Stimulated activated CD4-positive, alpha-beta T cell treated with anti-CD3 and anti-CD28 coated beads, Interleukin-12 subunit alpha, Interleukin-12 subunit beta, amount 100 ng/mL, for 24 hours (primary cell): ENCODE measurements at regions not wholly inside any gene's neighbourhood (a gene's known extent, or its start where the extent isn't known, plus 50 kb on each side); places are given as distances from the start of the nearest gene placed in this dataset.
A peak's percentile ranks its signal among the peaks of the same experiment; 100 is the strongest.

ENCODE experiments used
- DNase-seq, 2 experiments: peaks; one replicate each; pipeline ENCODE4 v3.0.0-alpha.2; 2020; ENCODE audit warnings: low read depth in 2 of 2

DNA sequence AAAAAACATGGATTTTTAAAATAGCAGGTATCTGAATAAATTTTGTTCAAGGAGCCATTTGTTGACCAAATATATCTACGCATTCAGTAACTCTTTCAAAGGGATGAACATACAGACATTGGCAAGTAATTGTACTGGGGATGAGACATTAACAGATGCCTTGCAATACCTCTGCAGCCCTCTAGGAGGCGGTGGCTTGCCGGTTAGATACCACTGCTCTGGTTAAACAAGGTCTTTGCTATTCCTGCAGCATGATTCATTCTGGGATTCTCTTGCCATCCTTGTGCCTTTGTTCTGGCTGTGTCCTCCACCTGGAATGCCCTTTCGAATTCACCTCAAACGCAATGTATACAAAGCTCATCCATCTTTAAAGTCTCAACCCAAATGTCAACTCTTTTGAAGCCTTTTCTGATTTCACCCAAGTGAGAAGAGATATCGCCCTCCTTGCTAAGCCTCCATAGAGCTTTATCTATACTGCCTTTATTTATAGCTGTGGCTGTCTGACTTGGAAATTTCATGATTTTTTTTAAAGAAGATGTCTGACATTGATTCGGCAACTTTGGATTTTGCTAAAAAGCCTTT lies 131.0 kb upstream of the SRRM4 start:
- DNase-seq, result peak in 1 of 2 experiments; percentile 4

DNA sequence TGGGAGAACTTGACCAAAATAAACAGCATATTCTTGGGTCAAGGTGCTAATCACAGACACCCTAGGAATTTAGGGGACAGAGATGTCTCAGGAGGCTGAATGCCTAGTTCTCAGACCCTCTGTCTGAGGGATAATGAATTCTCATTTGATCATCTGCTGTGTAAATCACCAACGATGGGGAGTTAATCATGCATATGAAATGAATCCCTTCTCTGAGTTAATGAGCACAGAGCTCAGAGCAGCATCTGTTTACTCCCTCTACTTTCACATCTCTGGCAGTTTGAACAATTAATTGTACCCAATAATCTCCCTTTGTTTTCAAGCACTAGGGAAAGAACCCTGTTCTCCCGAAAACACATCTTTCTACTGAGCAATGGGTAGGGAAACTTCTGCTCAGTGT lies 129.4 kb upstream of the SRRM4 start:
- no peak for DNase-seq

GRCh38 chr12:118853634-118854033 lies 127.7 kb upstream of the SRRM4 start:
- DNase-seq, result no peak

- DNase-seq, result no peak
Measured at GRCh38 chr12:118855858-118856257, 125.5 kb upstream of the SRRM4 start.

GRCh38 chr12:118866346-118866745 lies 115.0 kb upstream of the SRRM4 start:
- DNase-seq, result no peak

DNA sequence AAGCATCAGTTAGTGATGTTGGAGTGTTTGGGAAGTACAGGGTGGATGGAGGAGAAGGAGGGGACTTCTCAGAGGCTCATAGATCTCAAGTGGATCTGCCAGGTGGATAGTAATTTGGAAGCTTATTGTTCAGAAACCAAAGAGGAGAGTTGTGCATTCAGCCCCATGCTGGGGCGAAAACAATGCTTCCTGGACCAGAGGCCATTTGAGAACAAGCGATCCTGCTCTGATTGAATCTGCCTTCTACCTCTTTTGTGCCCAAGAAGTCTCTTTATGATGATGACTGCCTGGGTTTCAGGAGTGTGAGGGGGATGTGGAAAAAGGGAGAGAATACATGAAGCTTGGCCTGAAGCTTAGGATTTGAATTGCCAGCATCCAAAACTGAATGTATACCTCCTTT lies 110.8 kb upstream of the SRRM4 start:
- no peak for DNase-seq

GRCh38 chr12:118874698-118875548 lies 106.4 kb upstream of the SRRM4 start:
- DNase-seq, result no peak

DNA sequence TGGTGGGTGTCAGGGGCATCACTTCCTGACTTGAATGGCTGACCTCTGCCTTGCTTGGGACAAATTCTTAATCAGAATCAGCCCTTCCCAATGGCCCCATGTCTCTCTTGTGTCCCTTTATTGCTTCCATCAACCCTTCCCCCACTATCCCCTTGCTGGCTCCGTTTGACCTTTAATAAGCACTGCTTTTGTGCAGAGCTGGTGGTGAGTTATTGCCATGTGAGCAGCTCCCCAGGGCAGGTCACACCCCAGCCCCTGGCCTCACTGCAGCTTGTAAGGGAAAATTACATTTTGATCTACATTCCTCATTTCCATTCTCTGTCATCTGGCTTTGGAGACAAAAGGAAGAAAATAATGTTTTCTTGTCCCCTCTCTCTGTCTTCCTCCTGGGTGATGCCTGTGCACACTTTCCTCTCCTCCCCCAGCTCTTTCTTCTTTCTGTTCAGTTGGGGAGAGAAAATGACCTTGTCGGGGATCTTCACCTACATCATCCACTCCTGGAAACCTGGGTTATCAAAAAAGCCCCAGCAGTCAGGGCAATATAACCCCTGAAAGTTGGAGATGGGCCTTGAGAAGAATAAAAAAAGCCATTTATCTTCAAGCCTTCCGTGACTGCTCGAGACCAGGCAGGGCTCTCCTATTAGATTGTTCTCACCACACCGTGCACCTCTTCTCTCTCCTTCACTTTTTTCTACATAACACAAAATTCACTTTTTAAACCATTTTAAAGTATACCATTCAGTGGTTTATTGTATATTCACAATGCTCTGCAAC lies 100.4 kb upstream of the SRRM4 start:
- no peak for DNase-seq

GRCh38 chr12:118884226-118884625 lies 97.1 kb upstream of the SRRM4 start:
- DNase-seq, result no peak

- no peak for DNase-seq
Measured at GRCh38 chr12:118900993-118901392, 80.3 kb upstream of the SRRM4 start.

- DNase-seq, result no peak
Measured at GRCh38 chr12:118908811-118909210, 72.5 kb upstream of the SRRM4 start.

- DNase-seq, result no peak
Measured at GRCh38 chr12:118912697-118913270, 68.6 kb upstream of the SRRM4 start.

DNA sequence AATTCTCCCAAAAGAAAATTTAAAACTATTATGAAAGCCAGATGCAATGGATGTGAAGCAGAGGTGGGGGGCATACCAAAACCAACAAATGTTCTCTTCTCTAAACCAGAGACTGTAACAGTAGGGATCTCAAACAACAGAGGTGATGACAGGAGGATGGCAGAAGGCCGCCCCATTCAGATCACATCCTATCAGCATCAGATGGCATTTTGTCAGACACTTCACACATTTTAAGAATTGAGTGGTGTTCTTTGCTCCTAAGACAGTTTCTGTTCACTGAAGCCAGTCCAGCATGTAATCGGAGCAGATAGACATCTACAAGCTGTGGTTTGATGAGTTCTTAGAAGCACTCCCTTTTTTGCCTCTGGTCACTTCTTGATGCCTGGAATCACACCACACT lies 59.6 kb upstream of the SRRM4 start:
- DNase-seq, result no peak

GRCh38 chr12:118922405-118922804 lies 58.9 kb upstream of the SRRM4 start:
- DNase-seq, result no peak

DNA sequence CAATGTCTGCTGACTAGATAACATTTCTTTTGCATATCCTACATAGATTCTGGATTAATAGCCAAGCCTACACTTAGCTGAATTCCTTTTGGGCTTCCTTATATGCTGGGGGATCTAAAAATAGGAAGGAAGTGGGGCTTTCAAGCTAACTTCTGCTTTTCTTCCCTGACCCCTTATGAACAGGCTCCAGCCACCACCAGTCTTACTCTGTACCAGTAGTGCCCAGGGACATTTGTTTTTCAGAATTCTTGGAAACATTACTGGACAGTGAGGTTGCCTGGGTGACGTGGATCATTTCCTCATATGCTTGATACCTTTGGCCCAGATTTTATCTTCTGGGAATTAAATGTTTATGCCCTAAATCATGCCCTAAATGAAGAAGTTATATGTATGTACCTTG lies 55.9 kb upstream of the SRRM4 start:
- no peak for DNase-seq

DNA sequence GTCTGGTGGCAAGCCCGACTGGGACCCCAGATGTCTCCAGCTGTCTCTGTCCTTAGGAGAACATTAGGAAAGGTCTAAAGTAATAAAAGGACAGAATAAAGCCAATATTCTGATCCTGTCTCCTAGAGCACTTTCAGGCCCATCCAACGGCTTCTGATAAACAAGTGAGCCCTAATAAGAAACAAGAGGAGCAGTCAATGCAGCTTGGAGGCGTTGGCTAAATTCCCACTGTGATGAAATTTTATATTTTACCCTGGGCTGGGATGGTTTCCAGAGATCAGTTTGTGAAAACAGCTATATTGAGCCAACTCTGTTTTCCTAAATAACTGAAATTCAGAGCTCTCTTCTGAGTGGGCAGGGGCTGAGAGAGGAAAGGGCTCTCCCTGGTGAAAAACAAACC lies 55.5 kb upstream of the SRRM4 start:
- no peak for DNase-seq
